ENCODE measurements at regions not wholly inside any gene's neighbourhood (a gene's known extent, or its start where the extent isn't known, plus 50 kb on each side); places are given as distances from the start of the nearest gene placed in this dataset.

DNA sequence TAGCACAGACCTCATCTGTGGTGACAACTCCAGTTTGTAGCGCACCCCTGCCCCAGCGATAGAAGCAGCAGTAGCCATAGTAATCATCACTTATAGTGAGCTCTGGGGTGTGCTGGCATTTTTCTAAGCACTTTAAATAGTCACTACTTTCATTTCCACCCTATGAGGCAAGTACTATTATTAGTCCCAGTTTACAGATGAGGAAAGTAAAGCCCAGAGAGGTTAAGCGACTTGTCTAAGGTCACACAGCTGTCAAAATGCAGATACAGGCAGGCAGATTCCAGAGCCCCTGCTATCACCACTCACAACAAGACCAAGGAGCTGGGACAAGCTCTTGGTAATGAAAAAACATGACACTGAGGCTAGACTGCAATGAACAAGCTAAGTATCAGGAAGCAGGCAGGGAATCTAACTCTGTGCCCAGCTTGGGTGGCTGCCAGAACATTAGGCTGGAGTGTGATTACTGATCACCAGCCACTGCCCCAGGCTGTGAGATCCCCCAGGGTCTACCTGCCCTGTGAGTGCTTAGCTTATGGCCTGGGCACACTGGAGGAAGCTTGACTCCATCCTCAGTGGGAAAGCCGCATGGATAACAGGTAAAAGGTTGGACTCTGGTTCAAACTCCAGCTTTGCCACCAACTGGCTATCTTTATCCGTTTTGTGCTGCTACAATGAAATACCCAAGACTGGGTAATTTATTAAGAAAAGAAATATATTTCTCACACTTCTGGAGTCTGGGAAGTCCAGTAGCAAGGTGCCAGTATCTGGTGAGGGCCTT lies 561.1 kb downstream of the MN1 start:
- H3K4me1 ChIP-seq (ENCODE audit: insufficient read depth, low read length), result no peaks in the 10 kb centered on the region; the same call in 1 of the 2 replicates
- WGBS (ENCODE audit: extremely low coverage, insufficient read length, low lambda C conversion rate), result no CpG with 5 or more reads among the region's 5 CpGs
- peaks cover 4% of the 10 kb centered on the region; the same call in 1 of the 2 replicates for H3K27me3 Mint-ChIP-seq (ENCODE audit: low read depth)

More for the DNA sequence above, 561.1 kb downstream of the MN1 start:
- Histone ChIP-seq H3K14ac (ENCODE audit: insufficient read depth, low read length) (no peak overlapping the region), H2AFZ (ENCODE audit: low read length) (no peak overlapping the region), H3K4ac (ENCODE audit: low read depth, low read length) (no peak overlapping the region), H3K9me3 (ENCODE audit: control insufficient read depth, low read depth, low read length) (no peaks in the 10 kb centered on the region), H2BK12ac (ENCODE audit: insufficient read length, low read depth, low read length) (no peak overlapping the region), H3K79me1 (ENCODE audit: insufficient read depth, low read depth, low read length, poor library complexity, severe bottlenecking) (no peaks in the 10 kb centered on the region), H3K23ac (ENCODE audit: insufficient read length, low read depth, low read length) (no peak overlapping the region), H2BK15ac (ENCODE audit: low read depth, low read length) (no peak overlapping the region), H2BK120ac (ENCODE audit: low read depth, low read length, poor library complexity, severe bottlenecking) (no peak overlapping the region), H4K8ac (replicated peaks; ENCODE audit: insufficient read length, low read depth, low read length) (no peak overlapping the region), H2AK5ac (ENCODE audit: insufficient read length, low read length) (no peak overlapping the region), H3K4me2 (ENCODE audit: insufficient read depth, insufficient read length, low read length) (no peak overlapping the region), H3K27ac (ENCODE audit: insufficient read length, low read depth, low read length) (no peak overlapping the region), H3K56ac (ENCODE audit: insufficient read length, low read depth, low read length) (no peak overlapping the region), H3K27me3 (ENCODE audit: insufficient read depth, low read length) (no peaks in the 10 kb centered on the region), H3K18ac (ENCODE audit: insufficient read length, low read depth, low read length) (no peak overlapping the region), H2BK5ac (ENCODE audit: insufficient read length, low read length) (no peak overlapping the region), H3K79me2 (ENCODE audit: insufficient read depth, low read length) (no peaks in the 10 kb centered on the region), H4K20me1 (ENCODE audit: control insufficient read depth, insufficient read depth, insufficient read length) (peaks cover 5% of the 10 kb centered on the region), H4K91ac (ENCODE audit: insufficient read length, low read depth, low read length) (no peak overlapping the region), H4K5ac (ENCODE audit: insufficient read length, low read depth, low read length) (no peak overlapping the region), H3K9ac (ENCODE audit: extremely low read depth, insufficient read length, low read length) (no peak overlapping the region), H3K23me2 (ENCODE audit: insufficient read length, low read depth, low read length, poor library complexity, severe bottlenecking) (no peaks in the 10 kb centered on the region), H2BK20ac (ENCODE audit: low read depth, low read length, poor library complexity, severe bottlenecking) (no peak overlapping the region), H3T11ph (ENCODE audit: low read length) (no peak overlapping the region)
- DNase-seq, result no peak
- no peaks in the 10 kb centered on the region for H3K36me3 Mint-ChIP-seq (ENCODE audit: insufficient read depth in 1 of 3, low read depth in 3 of 3)
- TF ChIP-seq, protein P1, sequence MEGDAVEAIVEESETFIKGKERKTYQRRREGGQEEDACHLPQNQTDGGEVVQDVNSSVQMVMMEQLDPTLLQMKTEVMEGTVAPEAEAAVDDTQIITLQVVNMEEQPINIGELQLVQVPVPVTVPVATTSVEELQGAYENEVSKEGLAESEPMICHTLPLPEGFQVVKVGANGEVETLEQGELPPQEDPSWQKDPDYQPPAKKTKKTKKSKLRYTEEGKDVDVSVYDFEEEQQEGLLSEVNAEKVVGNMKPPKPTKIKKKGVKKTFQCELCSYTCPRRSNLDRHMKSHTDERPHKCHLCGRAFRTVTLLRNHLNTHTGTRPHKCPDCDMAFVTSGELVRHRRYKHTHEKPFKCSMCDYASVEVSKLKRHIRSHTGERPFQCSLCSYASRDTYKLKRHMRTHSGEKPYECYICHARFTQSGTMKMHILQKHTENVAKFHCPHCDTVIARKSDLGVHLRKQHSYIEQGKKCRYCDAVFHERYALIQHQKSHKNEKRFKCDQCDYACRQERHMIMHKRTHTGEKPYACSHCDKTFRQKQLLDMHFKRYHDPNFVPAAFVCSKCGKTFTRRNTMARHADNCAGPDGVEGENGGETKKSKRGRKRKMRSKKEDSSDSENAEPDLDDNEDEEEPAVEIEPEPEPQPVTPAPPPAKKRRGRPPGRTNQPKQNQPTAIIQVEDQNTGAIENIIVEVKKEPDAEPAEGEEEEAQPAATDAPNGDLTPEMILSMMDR (conservative IDR thresholded peaks at IDR 0.05), result no peak
- H3K4me3 Mint-ChIP-seq, result peak overlapping the region in 1 of 2 experiments; percentile 47; a peak in 1 of 5 replicates
- H3K27ac Mint-ChIP-seq, result no peak overlapping the region
- no peaks in the 10 kb centered on the region for H3K9me3 Mint-ChIP-seq
- peaks cover 3 to 18% of the 10 kb centered on the region in 2 experiments; a peak in 3 of 4 replicates for H3K4me1 Mint-ChIP-seq
